Psoas muscle (tissue), 7 donors: ENCODE measurements at regions not wholly inside any gene's neighbourhood (a gene's known extent, or its start where the extent isn't known, plus 50 kb on each side); places are given as distances from the start of the nearest gene placed in this dataset.
A peak's percentile ranks its signal among the peaks of the same experiment; 100 is the strongest.

Source experiments
- ATAC-seq, 4 donors: fragments of 200-7000 bp; cut with Tn5 transposase; one replicate each; pipeline ENCODE4 v1.9.1; 2020; ENCODE audit warnings: moderate library complexity in 3 of 4, mild to moderate bottlenecking in 2 of 4
- DNase-seq, 2 donors: peaks; one replicate each; pipeline ENCODE4 v3.0.0-alpha.2; 2020
- H3K27ac ChIP-seq: fragments of 200-600 bp; one replicate; pipeline ENCODE4 v1.8.0; 2022
- H3K27me3 ChIP-seq, 3 donors: fragments of 200-600 bp in 1 of 3; one replicate each; pipeline versions ENCODE4 v1.6.1 to v1.8.0; 2013 to 2022; ENCODE audit warnings: low read length in 2 of 3, mild to moderate bottlenecking in 2 of 3, moderate library complexity in 1 of 3; ENCODE audit not compliant: insufficient read depth in 3 of 3
- H3K36me3 ChIP-seq, 2 donors: fragments of 200-600 bp in 1 of 2; one replicate each; pipeline versions ENCODE4 v1.6.1 to v1.8.0; 2013 to 2022; ENCODE audit warnings: low read depth in 1 of 2, mild to moderate bottlenecking in 1 of 2, moderate library complexity in 1 of 2; ENCODE audit not compliant: insufficient read depth in 1 of 2
- H3K4me1 ChIP-seq: fragments of 200-600 bp; one replicate; pipeline ENCODE4 v1.8.0; 2022
- H3K4me3 ChIP-seq: fragments of 200-600 bp; one replicate; pipeline ENCODE4 v1.8.0; 2022; ENCODE audit warnings: mild to moderate bottlenecking
- H3K9me3 ChIP-seq: fragments of 200-600 bp; one replicate; pipeline ENCODE4 v1.8.0; 2022
- CTCF ChIP-seq: fragments of 200-600 bp; IDR thresholded peaks from one replicate; pipeline ENCODE4 v1.8.0; 2022; ENCODE audit warnings: antibody characterized with exemption
- WGBS, 3 donors: extraction: QIAGEN DNeasy Blood & Tissue Kit; methylation state at CpG; one replicate each; pipeline versions ENCODE4 v1.1.6 to v1.1.7; 2013; 5-methylcytosine and 5-hydroxymethylcytosine counted together
- intact Hi-C, 2 donors: fragments of 100-400 bp; cut with DNase I; formaldehyde crosslinking; loops; one replicate each; pipeline versions ENCODE4 v1.11.0 to v1.14.2; 2022
- donor health status: healthy with polysubstance abuse.
- donor health status: DM: no; HTN: no; CAD: no; lungs with moderate emphysema.
- donor health status: Bipolar disorder and iron deficiency.
- donor health status: healthy.
- donor health status: DM: yes; HTN: yes; CAD: no.
- donor health status: DM: no; HTN: no; CAD: no.
- donor health status: DM: yes; HTN: yes; CAD: no.

- Histone ChIP-seq H3K36me3 (no peaks in the 10 kb centered on the region), H3K27ac (peak overlapping the region; percentile 78), H3K4me3 (no peak overlapping the region), H3K4me1 (peaks cover 27% of the 10 kb centered on the region), H3K27me3 (no peaks in the 10 kb centered on the region), H3K9me3 (no peaks in the 10 kb centered on the region)
- intact Hi-C loops = no loop called here
- DNase-seq = no peak
- no peak for TF ChIP-seq CTCF
- WGBS, 3 donors = 30 to 32% (median 32%) methylated on average over 1 of the region's 1 CpG
- ATAC-seq = peak; percentile 73 to 86 (median 78)
These were observed 158.0 kb upstream of the IL12A start for GRCh38 chr3:159830523-159831154.

- Histone ChIP-seq H3K9me3 (no peaks in the 10 kb centered on the region), H3K4me1 (peaks cover 32% of the 10 kb centered on the region), H3K36me3 (no peaks in the 10 kb centered on the region), H3K27me3 (no peaks in the 10 kb centered on the region), H3K27ac (peak overlapping the region; percentile 78), H3K4me3 (no peak overlapping the region)
- no peak for DNase-seq
- intact Hi-C loops = no loop called here
- ATAC-seq = no peak
- no peak for TF ChIP-seq CTCF
- 76 to 80% (median 79%) methylated on average over 2 of the region's 2 CpGs for WGBS, 3 donors
These were observed 157.2 kb upstream of the IL12A start for GRCh38 chr3:159831466-159831865.

GRCh38 chr3:159832024-159832423 lies 156.6 kb upstream of the IL12A start:
- intact Hi-C loops = no loop called here
- DNase-seq (no peak), ATAC-seq (no peak)
- H3K36me3 ChIP-seq = no peaks in the 10 kb centered on the region
- H3K27me3 ChIP-seq = no peaks in the 10 kb centered on the region
- peak overlapping the region; percentile 78 for H3K27ac ChIP-seq
- WGBS, 3 donors = 49 to 72% (median 61%) methylated on average over 2 of the region's 2 CpGs
- TF ChIP-seq CTCF = no peak
- H3K4me3 ChIP-seq = no peak overlapping the region
- H3K9me3 ChIP-seq = no peaks in the 10 kb centered on the region
- peaks cover 36% of the 10 kb centered on the region for H3K4me1 ChIP-seq

GRCh38 chr3:159835126-159835525 lies 153.5 kb upstream of the IL12A start:
- ATAC-seq = no peak
- intact Hi-C loops = no loop called here
- Histone ChIP-seq H3K9me3 (no peaks in the 10 kb centered on the region), H3K4me1 (peaks cover 38% of the 10 kb centered on the region), H3K36me3 (no peaks in the 10 kb centered on the region), H3K27ac (no peak overlapping the region), H3K4me3 (no peak overlapping the region), H3K27me3 (no peaks in the 10 kb centered on the region)
- no peak for DNase-seq
- no peak for TF ChIP-seq CTCF
- WGBS, 3 donors = 93 to 100% (median 94%) methylated on average over 1 of the region's 1 CpG

- intact Hi-C loops = no loop called here
- H3K4me3 ChIP-seq = no peak overlapping the region
- peaks cover 29% of the 10 kb centered on the region for H3K4me1 ChIP-seq
- no peak for DNase-seq
- no peaks in the 10 kb centered on the region for H3K36me3 ChIP-seq
- H3K27me3 ChIP-seq = no peaks in the 10 kb centered on the region
- no peak for TF ChIP-seq CTCF
- 35 to 53% (median 48%) methylated on average over 3 of the region's 3 CpGs for WGBS, 3 donors
- ATAC-seq = no peak
- peak overlapping the region; percentile 62 for H3K27ac ChIP-seq
- no peaks in the 10 kb centered on the region for H3K9me3 ChIP-seq
These were observed 150.9 kb upstream of the IL12A start for GRCh38 chr3:159837725-159838124.
